ENCODE measurements at regions not wholly inside any gene's neighbourhood (a gene's known extent, or its start where the extent isn't known, plus 50 kb on each side); places are given as distances from the start of the nearest gene placed in this dataset.

- Mint-ChIP-seq H3K27ac (no peak overlapping the region), H3K4me3 (no peak overlapping the region), H3K36me3 (no peaks in the 10 kb centered on the region), H3K4me1 (ENCODE audit: unreplicated experiment) (no peaks in the 10 kb centered on the region), H3K9me3 (no peaks in the 10 kb centered on the region), H3K27me3 (no peaks in the 10 kb centered on the region)
- no peak for DNase-seq (ENCODE audit: extremely low spot score, unreplicated experiment)
- TF ChIP-seq, protein P1, sequence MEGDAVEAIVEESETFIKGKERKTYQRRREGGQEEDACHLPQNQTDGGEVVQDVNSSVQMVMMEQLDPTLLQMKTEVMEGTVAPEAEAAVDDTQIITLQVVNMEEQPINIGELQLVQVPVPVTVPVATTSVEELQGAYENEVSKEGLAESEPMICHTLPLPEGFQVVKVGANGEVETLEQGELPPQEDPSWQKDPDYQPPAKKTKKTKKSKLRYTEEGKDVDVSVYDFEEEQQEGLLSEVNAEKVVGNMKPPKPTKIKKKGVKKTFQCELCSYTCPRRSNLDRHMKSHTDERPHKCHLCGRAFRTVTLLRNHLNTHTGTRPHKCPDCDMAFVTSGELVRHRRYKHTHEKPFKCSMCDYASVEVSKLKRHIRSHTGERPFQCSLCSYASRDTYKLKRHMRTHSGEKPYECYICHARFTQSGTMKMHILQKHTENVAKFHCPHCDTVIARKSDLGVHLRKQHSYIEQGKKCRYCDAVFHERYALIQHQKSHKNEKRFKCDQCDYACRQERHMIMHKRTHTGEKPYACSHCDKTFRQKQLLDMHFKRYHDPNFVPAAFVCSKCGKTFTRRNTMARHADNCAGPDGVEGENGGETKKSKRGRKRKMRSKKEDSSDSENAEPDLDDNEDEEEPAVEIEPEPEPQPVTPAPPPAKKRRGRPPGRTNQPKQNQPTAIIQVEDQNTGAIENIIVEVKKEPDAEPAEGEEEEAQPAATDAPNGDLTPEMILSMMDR (conservative IDR thresholded peaks at IDR 0.05): no peak
These were observed 1222.1 kb upstream of the NCAM2 start for GRCh38 chr21:19776076-19776475.

DNA sequence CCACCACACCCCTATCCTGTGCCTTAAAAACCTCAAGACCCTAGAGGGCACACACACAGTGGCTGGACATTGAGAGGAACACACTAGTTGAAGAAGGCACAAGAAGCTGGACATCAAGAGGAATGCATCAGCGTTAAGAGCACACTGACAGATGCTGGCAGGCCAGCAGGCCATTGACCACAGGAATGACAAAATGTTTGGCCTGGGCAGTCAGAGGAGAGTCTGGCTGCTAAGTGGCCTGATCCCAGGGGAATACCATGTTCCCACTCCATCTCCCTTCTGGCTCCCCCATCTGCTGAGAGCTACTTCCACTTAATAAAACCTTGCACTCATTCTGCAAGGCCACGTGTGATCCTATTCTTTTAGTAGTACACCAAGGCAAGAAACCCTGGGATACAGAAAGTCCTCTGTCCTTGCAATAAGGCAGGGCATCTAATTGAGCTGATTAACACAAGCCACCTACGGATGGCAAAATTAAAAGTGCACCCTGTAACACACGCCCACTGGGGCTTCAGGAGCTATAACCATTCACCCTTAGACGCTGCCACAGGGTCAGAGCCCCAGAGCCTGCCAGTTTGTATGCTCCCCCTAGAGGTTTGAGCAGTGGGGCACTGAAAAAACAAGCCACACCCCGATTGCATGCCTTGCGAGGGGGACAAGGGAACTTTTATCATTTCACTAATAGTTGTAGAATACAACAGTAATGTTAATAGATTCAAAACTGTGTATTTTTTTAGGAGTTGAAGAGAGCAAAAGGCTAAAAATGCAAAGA lies 1216.1 kb upstream of the NCAM2 start:
- DNase-seq (ENCODE audit: extremely low spot score, unreplicated experiment): no peak
- TF ChIP-seq, protein P1 (conservative IDR thresholded peaks at IDR 0.05): no peak
- H3K9me3 Mint-ChIP-seq: peaks cover 6% of the 10 kb centered on the region
- no peaks in the 10 kb centered on the region for H3K4me1 Mint-ChIP-seq (ENCODE audit: unreplicated experiment)
- H3K4me3 Mint-ChIP-seq: no peak overlapping the region
- no peak overlapping the region for H3K27ac Mint-ChIP-seq
- no peaks in the 10 kb centered on the region for H3K36me3 Mint-ChIP-seq
- H3K27me3 Mint-ChIP-seq: no peaks in the 10 kb centered on the region

GRCh38 chr21:19785941-19786340 lies 1212.3 kb upstream of the NCAM2 start:
- DNase-seq (ENCODE audit: extremely low spot score, unreplicated experiment): no peak
- TF ChIP-seq, protein P1 (conservative IDR thresholded peaks at IDR 0.05): no peak

DNA sequence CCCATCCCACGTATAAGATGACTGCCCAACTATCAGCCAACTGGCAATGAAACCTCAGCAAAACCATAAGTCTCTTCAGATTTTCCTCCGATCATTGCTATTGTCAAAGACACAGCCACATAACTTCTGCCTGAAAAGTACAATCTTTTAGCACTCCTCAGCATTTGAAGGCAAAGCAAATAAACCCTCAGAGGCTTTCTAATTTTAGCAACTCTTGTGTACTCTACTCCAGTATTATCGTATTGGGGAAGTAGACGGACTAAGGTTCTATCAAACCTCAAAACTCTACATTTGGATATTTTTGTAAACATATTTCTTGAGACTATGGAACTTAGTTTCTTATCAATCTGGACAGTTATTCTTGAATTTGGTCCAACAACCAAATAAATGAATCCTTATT lies 1206.2 kb upstream of the NCAM2 start:
- TF ChIP-seq, protein P1 (conservative IDR thresholded peaks at IDR 0.05): no peak
- Mint-ChIP-seq H3K27ac (no peak overlapping the region), H3K4me1 (ENCODE audit: unreplicated experiment) (no peaks in the 10 kb centered on the region), H3K27me3 (no peaks in the 10 kb centered on the region), H3K4me3 (no peak overlapping the region), H3K9me3 (no peaks in the 10 kb centered on the region), H3K36me3 (no peaks in the 10 kb centered on the region)
- DNase-seq (ENCODE audit: extremely low spot score, unreplicated experiment): no peak

More at GRCh38 chr21:19785941-19786340, 1212.3 kb upstream of the NCAM2 start:
- H3K36me3 Mint-ChIP-seq: no peaks in the 10 kb centered on the region
- H3K4me3 Mint-ChIP-seq: no peak overlapping the region
- peaks cover 6% of the 10 kb centered on the region for H3K9me3 Mint-ChIP-seq
- no peak overlapping the region for H3K27ac Mint-ChIP-seq
- no peaks in the 10 kb centered on the region for H3K27me3 Mint-ChIP-seq
- H3K4me1 Mint-ChIP-seq (ENCODE audit: unreplicated experiment): no peaks in the 10 kb centered on the region

GRCh38 chr21:19807201-19807600 lies 1191.0 kb upstream of the NCAM2 start:
- no peak overlapping the region for H3K27ac Mint-ChIP-seq
- no peak for DNase-seq (ENCODE audit: extremely low spot score, unreplicated experiment)
- peaks cover 5% of the 10 kb centered on the region for H3K4me1 Mint-ChIP-seq (ENCODE audit: unreplicated experiment)
- H3K4me3 Mint-ChIP-seq: no peak overlapping the region
- TF ChIP-seq, protein P1 (conservative IDR thresholded peaks at IDR 0.05): no peak
- no peaks in the 10 kb centered on the region for H3K27me3 Mint-ChIP-seq
- no peaks in the 10 kb centered on the region for H3K9me3 Mint-ChIP-seq
- H3K36me3 Mint-ChIP-seq: no peaks in the 10 kb centered on the region
